ENCODE measurements at regions not wholly inside any gene's neighbourhood (a gene's known extent, or its start where the extent isn't known, plus 50 kb on each side); places are given as distances from the start of the nearest gene placed in this dataset.

DNA sequence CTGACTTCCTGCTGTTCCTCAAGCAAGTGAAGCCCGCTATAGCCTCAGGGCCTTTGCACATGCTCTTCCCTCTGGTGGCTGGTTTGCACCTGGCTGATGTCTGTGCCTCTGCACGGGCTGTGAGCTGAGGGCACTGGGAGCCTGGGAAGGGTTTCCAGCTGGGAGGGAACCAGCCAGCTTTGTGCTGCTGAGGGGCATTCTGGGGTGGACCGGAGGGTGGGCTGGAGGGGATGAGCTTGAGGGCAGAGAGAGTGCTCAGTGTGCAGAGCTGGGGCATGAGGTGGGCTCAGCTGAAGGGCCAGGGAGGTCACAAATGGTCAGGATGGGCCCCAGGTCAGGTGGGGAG is 305.7 kb downstream of the MATN1 start:
- no peak overlapping the region for H2AFZ ChIP-seq (ENCODE audit: low read depth, low read length, poor library complexity, severe bottlenecking)
- intact Hi-C loops (cut with micrococcal nuclease): no loop called here
- ChIA-PET CTCF (interaction anchor here (1.6 to 1.8 kb wide), 2 partner anchors 9 to 37 kb away, joined by 6 read pairs; no protein-coding TSS in a partner anchor), POLR2A (no interaction called here), RAD21 (ENCODE audit: low non-redundant PET in 1 of 2, low total read pairs in 2 of 2, uncharacterized antibody in 2 of 2, unreplicated experiment in 2 of 2) (no interaction called here)
- TF ChIP-seq EZH2 (IDR thresholded peaks at IDR 0.05) (no peak), SIN3A (IDR thresholded peaks at IDR 0.05; ENCODE audit: low read depth) (no peak), ZNF274 (IDR thresholded peaks at IDR 0.05; ENCODE audit: low read depth, low read length) (no peak), JUND (IDR thresholded peaks at IDR 0.05) (no peak), FOSL1 (IDR thresholded peaks at IDR 0.05; ENCODE audit: low read depth) (no peak), POLR2AphosphoS5 (IDR thresholded peaks at IDR 0.05; ENCODE audit: low read depth, low read length) (no peak), EGR1 (IDR thresholded peaks at IDR 0.05; ENCODE audit: low read depth) (no peak), CEBPB (IDR thresholded peaks at IDR 0.05; ENCODE audit: low read depth) (no peak), POLR2A (IDR thresholded peaks at IDR 0.05; ENCODE audit: borderline replicate concordance, extremely low read depth, insufficient read depth, insufficient read length) (no peak)
- TF ChIP-seq, protein P1, sequence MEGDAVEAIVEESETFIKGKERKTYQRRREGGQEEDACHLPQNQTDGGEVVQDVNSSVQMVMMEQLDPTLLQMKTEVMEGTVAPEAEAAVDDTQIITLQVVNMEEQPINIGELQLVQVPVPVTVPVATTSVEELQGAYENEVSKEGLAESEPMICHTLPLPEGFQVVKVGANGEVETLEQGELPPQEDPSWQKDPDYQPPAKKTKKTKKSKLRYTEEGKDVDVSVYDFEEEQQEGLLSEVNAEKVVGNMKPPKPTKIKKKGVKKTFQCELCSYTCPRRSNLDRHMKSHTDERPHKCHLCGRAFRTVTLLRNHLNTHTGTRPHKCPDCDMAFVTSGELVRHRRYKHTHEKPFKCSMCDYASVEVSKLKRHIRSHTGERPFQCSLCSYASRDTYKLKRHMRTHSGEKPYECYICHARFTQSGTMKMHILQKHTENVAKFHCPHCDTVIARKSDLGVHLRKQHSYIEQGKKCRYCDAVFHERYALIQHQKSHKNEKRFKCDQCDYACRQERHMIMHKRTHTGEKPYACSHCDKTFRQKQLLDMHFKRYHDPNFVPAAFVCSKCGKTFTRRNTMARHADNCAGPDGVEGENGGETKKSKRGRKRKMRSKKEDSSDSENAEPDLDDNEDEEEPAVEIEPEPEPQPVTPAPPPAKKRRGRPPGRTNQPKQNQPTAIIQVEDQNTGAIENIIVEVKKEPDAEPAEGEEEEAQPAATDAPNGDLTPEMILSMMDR (IDR thresholded peaks at IDR 0.05 in 2 of 3, conservative IDR thresholded peaks at IDR 0.05 in 1 of 3; ENCODE audit: borderline replicate concordance in 1 of 3, insufficient read depth in 1 of 3, low read depth in 2 of 3, low read length in 2 of 3): no peak
- no peaks in the 10 kb centered on the region for H3K79me2 ChIP-seq (ENCODE audit: insufficient read depth, low read length)
- H3K36me3 ChIP-seq (ENCODE audit: control insufficient read depth in 1 of 2, insufficient read depth in 2 of 2, low read length in 2 of 2): no peaks in the 10 kb centered on the region
- no peak overlapping the region for H3K27ac ChIP-seq (ENCODE audit: low read depth, low read length)
- no peaks in the 10 kb centered on the region for H3K27me3 ChIP-seq (ENCODE audit: insufficient read depth, low read length)
- peaks cover 0 to 1% of the 10 kb centered on the region in 2 experiments; a peak in 1 of 4 replicates for H3K4me1 ChIP-seq (ENCODE audit: control insufficient read depth in 1 of 2, insufficient read depth in 2 of 2, low read length in 2 of 2)
- H3K4me3 ChIP-seq (replicated peaks in 1 of 2; ENCODE audit: low read depth in 1 of 2, low read length in 2 of 2): no peak overlapping the region
- H3K9me2 ChIP-seq (ENCODE audit: insufficient read depth): no peaks in the 10 kb centered on the region
- H3K9me3 ChIP-seq (ENCODE audit: control insufficient read depth in 1 of 2, insufficient read depth in 1 of 2, low read depth in 1 of 2, low read length in 2 of 2): no peaks in the 10 kb centered on the region
- no TSS peak for BruUV-seq (replicated peaks)
- no peaks in the 10 kb centered on the region for H4K20me1 ChIP-seq (ENCODE audit: insufficient read depth)
- ATAC-seq (no peak), DNase-seq (ENCODE audit: low read depth, low spot score) (no peak)
- no peak overlapping the region for H3K4me2 ChIP-seq (ENCODE audit: low read length)
- no peak overlapping the region for H3K9ac ChIP-seq (ENCODE audit: low read length)

Data from HCT116 (cell line).